HK-2 (cell line): ENCODE measurements at regions not wholly inside any gene's neighbourhood (a gene's known extent, or its start where the extent isn't known, plus 50 kb on each side); places are given as distances from the start of the nearest gene placed in this dataset.
"Not testable (repeated sequence)": the region's sequence is repeated elsewhere in the genome, so short reads cannot be mapped to it uniquely, and the experiment has no call there.

Experiments
- DNase-seq: peaks from one replicate; pipeline ENCODE4 v3.0.0-alpha.2; 2018; ENCODE audit not compliant: unreplicated experiment

GRCh38 chr11:130675371-130675821, 227.0 kb downstream of the ADAMTS15 start:
- DNase-seq = no peak

GRCh38 chr11:130675917-130676316, 227.5 kb downstream of the ADAMTS15 start:
- DNase-seq = no peak

GRCh38 chr11:130677486-130678153, 229.2 kb downstream of the ADAMTS15 start:
- DNase-seq = peak; percentile 59

GRCh38 chr11:130679247-130679646, 230.8 kb downstream of the ADAMTS15 start:
- DNase-seq = no peak

- not testable (repeated sequence) for DNase-seq
Observed at GRCh38 chr11:130682471-130682870, 233.8 kb downstream of the SNX19 start.

- no peak for DNase-seq
Observed at GRCh38 chr11:130689222-130689908, 226.9 kb downstream of the SNX19 start.

- no peak for DNase-seq
Observed at GRCh38 chr11:130691581-130691980, 224.7 kb downstream of the SNX19 start.

- DNase-seq = no peak
Observed at GRCh38 chr11:130692220-130692619, 224.1 kb downstream of the SNX19 start.

GRCh38 chr11:130693543-130693942, 222.7 kb downstream of the SNX19 start:
- no peak for DNase-seq

GRCh38 chr11:130694488-130695045, 221.7 kb downstream of the SNX19 start:
- DNase-seq = no peak

- no peak for DNase-seq
Observed at GRCh38 chr11:130698174-130698573, 218.1 kb downstream of the SNX19 start.

GRCh38 chr11:130699561-130699960, 216.7 kb downstream of the SNX19 start:
- no peak for DNase-seq

GRCh38 chr11:130700092-130700491, 216.2 kb downstream of the SNX19 start:
- DNase-seq = no peak

- DNase-seq = no peak
Observed at GRCh38 chr11:130703489-130704190, 212.6 kb downstream of the SNX19 start.

GRCh38 chr11:130705670-130706421, 210.4 kb downstream of the SNX19 start:
- DNase-seq = no peak

GRCh38 chr11:130706572-130706971, 209.7 kb downstream of the SNX19 start:
- no peak for DNase-seq

- DNase-seq = no peak
Observed at GRCh38 chr11:130707217-130707616, 209.1 kb downstream of the SNX19 start.

GRCh38 chr11:130709531-130709930, 206.7 kb downstream of the SNX19 start:
- no peak for DNase-seq

GRCh38 chr11:130710021-130710420, 206.3 kb downstream of the SNX19 start:
- no peak for DNase-seq

- no peak for DNase-seq
Observed at GRCh38 chr11:130710497-130711012, 205.7 kb downstream of the SNX19 start.

- no peak for DNase-seq
Observed at GRCh38 chr11:130711193-130711592, 205.1 kb downstream of the SNX19 start.
